Vagina (tissue), 2 donors: ENCODE measurements at regions not wholly inside any gene's neighbourhood (a gene's known extent, or its start where the extent isn't known, plus 50 kb on each side); places are given as distances from the start of the nearest gene placed in this dataset.
"Not testable (repeated sequence)": the region's sequence is repeated elsewhere in the genome, so short reads cannot be mapped to it uniquely, and the experiment has no call there.

ENCODE experiments used
- POLR2A ChIP-seq, 2 donors: fragments of 450-650 bp; IDR thresholded peaks; one replicate each; pipeline ENCODE4 v1.6.1; 2017; ENCODE audit warnings: antibody characterized with exemption in 2 of 2, mild to moderate bottlenecking in 2 of 2, moderate library complexity in 2 of 2
- POLR2AphosphoS5 ChIP-seq, 2 donors: sonication (generic); formaldehyde crosslinking; IDR thresholded peaks; one replicate each; pipeline ENCODE4 v1.9.0; 2017; ENCODE audit warnings: antibody characterized with exemption in 2 of 2, mild to moderate bottlenecking in 2 of 2, low read depth in 1 of 2; ENCODE audit not compliant: insufficient read depth in 1 of 2
- TF ChIP-seq, protein P1 (sequence below), 3 experiments: fragments of 450-650 bp in 2 of 3; fragments of 200-600 bp in 1 of 3; sonication (generic) in 1 of 3; IDR thresholded peaks; one replicate each; pipeline ENCODE4 v1.5.1; 2017 to 2019; ENCODE audit warnings: antibody characterized with exemption in 3 of 3, mild to moderate bottlenecking in 2 of 3, moderate library complexity in 2 of 3

DNA sequence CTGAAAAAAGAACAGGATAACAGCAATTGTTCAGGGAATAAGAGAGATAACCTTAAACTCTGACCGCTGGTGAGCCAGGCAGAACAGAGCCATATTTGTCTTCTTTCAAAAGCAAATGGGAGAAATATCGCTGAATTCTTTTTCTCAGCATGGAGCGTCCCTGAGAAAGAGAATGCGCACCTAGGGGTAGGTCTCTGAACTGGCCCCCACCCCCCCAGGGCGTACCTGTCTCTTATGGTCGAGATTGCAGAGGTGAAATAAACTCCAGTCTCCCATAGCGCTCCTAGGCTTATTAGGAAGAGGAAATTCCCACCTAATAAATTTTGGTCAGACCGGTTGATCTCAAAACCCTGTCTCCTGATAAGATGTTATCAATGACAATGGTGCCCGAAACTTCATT, 655.2 kb upstream of the CHAC2 start:
- TF ChIP-seq, protein P1, sequence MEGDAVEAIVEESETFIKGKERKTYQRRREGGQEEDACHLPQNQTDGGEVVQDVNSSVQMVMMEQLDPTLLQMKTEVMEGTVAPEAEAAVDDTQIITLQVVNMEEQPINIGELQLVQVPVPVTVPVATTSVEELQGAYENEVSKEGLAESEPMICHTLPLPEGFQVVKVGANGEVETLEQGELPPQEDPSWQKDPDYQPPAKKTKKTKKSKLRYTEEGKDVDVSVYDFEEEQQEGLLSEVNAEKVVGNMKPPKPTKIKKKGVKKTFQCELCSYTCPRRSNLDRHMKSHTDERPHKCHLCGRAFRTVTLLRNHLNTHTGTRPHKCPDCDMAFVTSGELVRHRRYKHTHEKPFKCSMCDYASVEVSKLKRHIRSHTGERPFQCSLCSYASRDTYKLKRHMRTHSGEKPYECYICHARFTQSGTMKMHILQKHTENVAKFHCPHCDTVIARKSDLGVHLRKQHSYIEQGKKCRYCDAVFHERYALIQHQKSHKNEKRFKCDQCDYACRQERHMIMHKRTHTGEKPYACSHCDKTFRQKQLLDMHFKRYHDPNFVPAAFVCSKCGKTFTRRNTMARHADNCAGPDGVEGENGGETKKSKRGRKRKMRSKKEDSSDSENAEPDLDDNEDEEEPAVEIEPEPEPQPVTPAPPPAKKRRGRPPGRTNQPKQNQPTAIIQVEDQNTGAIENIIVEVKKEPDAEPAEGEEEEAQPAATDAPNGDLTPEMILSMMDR (IDR thresholded peaks at IDR 0.05), result not testable (repeated sequence)
- not testable (repeated sequence) for TF ChIP-seq POLR2A (IDR thresholded peaks at IDR 0.05); POLR2AphosphoS5 (IDR thresholded peaks at IDR 0.05; ENCODE audit: insufficient read depth in 1 of 2, low read depth in 1 of 2)
